Hematopoietic multipotent progenitor cell treated with erythropoietin and hydrocortisone succinate and interleukin-3 and kit ligand, for 15 days (in vitro differentiated cells): ENCODE measurements at regions not wholly inside any gene's neighbourhood (a gene's known extent, or its start where the extent isn't known, plus 50 kb on each side); places are given as distances from the start of the nearest gene placed in this dataset.
"Not testable (repeated sequence)": the region's sequence is repeated elsewhere in the genome, so short reads cannot be mapped to it uniquely, and the experiment has no call there.

Experiments
- DNase-seq: peaks from one replicate; pipeline ENCODE4 v3.0.0-alpha.2; 2015; ENCODE audit warnings: low spot score

DNA sequence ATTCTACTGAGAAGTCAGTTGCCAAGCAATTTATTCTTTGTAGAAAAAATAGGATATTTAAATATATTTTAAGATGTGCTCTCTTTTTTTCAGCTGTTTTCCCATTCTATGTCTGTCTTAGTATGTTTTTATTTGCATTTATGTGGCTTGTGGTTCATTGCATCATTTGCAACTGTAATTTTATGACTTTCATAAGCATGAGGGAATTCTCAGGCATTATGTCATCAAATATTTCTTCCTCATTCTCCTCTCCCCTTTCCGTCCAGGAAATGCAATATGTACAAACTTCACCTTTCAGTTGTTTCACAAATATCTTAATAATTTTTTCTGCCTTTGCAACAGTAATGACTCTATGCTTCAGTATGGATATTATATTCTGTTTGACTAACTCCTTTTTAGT, 560.2 kb upstream of the LRATD1 start:
- DNase-seq = no peak

DNA sequence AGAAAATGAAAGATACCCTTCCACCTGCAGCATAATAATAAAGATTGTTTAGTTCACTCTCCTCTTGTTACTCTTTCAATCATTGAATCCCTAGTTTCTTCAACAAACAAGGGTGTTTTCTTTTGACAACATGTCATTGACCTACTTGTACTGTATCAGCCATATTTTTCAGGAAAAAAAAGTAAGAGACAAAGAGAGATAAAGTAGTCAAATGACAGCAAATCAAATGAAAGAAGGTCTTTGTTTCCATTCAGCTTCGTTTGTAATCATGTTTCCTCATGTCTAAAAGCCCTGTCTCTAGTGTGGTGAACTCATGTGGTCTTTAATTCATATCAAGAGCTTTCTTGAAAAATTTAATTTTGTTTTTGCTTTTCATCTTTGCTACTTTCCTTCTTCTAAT, 557.8 kb upstream of the LRATD1 start:
- DNase-seq = no peak

DNA sequence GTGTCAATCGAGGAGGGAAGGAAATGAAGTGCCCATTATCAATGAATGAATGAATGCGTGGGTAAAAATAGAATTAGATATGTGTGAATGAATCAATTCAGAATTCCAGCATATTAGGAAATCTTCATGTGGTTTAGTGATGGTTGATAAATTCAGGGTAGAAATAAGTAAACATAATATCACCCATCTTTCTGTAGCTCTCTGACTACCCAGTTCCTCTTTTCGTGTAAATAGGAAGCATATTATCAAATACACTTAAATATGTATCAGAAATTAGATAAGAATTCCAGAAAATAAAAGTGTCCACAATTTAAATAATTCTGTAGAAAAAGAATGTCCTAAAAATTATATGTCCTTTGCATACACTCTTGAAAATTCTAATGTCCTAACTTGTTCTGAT, 552.9 kb upstream of the LRATD1 start:
- DNase-seq = no peak

DNA sequence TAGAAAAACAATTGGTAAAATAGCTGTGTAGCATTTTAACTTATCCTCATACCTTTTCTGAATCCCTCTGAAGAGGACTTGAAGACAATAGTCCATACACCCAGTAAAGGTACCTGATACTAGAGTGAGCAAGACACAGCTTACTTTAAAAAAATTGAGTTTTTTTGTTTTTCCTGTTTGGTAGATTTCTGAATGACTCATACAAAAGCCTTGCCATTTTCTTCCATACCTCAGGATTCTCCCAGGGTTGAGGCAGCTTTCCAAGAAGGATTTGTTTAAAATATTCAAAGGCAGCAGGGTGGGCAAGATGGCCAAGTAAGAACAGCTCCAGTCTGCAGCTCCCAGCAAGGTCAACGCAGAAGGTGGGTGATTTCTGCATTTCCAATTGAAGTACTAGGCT, 551.0 kb upstream of the LRATD1 start:
- DNase-seq = no peak

DNA sequence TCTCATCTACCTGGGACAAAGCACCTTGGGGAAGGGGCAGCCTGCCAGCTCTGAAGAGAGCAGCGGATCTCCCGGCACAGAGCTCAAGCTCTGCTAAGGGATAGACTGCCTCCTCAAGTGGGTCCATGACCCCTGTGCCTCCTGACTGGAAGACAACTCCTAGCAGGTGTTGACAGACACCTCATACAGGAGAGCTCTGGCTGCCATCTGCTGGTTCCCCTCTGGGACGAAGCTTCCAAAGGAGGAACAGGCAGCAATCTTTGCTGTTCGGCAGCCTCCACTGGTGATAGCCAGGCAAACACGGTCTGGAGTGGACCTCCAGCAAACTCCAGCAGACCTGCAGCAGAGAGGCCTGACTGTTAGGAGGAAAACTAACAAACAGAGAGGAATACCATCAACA, 549.9 kb upstream of the LRATD1 start:
- DNase-seq = no peak

DNA sequence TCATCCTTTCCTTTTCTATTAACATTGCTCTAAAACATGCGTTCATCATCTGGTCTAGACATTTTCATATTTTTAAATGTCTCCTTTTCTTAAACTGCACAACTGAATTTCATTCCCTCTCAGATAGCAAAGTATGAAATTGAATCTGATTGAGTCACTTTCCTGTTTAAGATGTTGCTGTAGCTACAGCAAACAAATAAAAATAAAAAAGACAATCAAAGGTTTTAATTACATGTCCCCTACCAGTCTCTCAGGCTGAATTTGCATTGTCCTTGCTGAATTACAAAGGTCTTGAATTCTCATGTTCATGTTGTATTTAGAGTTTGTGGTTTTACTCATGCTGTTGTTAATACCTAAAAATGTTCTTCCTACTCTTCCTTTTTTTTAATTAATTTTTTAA, 537.9 kb upstream of the LRATD1 start:
- no peak for DNase-seq

DNA sequence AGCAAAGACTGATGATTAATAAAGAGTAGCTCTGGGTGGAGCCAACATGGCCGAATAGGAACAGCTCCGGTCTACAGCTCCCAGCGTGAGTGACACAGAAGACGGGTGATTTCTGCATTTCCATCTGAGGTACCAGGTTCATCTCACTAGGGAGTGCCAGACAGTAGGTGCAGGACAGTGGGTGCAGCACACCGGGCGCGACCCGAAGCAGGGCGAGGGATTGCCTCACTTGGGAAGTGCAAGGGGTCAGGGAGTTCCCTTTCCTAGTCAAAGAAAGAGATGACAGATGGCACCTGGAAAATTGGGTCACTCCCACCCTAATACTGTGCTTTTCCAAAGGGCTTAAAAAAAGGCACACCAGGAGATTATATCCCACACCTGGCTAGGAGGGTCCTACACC, 533.4 kb upstream of the LRATD1 start:
- DNase-seq = not testable (repeated sequence)

DNA sequence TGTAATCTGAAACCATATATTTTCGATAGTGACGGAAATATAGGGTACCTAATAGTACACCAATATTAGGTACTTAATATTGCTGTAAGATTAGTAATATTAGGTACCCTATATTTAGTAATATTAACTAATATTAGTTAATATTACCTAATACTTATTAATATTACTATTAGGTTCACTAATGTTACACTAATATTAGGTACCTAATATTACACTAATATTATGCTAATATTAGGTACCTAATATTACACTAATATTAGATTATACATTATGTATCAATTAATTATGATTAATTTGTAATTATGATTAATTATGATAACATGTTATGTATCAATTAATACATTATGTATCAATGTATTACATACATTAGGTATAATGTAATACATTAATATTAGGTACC, 518.2 kb upstream of the LRATD1 start:
- DNase-seq = no peak

DNA sequence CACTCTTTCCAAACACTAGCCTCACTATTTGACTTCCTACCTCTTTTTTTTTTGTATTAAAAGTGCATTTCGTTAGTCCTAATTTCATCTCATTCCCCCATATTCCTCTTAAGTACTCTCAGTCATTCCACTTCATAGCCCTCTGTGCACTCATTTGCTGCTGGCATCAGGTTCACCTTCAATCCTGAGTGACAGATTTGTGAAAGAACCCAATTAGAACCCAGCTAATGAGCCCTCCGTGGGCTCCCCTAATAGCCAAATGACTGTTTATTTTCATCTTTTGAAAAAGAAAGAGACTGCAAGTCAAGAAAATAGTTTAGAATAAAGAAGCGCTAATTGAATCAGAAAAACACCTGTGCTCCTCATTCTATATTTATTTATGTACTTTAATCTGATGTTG, 512.1 kb upstream of the LRATD1 start:
- DNase-seq = no peak

DNA sequence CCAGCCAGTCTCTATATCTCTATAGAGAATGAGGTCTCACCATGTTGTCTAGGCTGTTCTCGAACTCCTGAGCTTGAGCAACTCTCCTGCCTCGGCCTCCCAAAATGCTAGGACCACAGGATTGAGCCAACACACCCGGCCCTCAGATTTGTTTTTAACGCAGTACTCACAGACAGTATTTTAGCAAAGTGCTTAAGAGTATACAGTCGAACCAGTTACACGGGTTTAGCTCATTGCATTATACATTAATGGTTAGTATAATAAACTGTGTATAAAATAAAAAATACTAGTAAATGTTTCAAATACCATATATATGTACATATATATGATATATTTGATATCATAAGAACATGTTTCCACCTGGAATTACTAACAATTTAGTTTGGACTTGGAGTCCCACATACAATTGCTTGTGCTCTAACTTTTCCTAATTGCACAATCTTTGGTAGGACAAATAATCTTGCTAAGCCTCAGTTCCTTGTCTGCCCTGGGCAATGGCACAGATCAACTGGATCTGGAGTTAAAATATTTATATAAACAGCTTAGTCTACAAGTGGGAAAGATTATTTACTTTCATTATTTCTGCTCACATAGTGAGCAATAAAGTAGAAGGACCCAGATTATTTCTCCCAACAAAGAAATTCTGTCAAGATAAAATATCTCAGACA, 508.9 kb upstream of the LRATD1 start:
- no peak for DNase-seq

DNA sequence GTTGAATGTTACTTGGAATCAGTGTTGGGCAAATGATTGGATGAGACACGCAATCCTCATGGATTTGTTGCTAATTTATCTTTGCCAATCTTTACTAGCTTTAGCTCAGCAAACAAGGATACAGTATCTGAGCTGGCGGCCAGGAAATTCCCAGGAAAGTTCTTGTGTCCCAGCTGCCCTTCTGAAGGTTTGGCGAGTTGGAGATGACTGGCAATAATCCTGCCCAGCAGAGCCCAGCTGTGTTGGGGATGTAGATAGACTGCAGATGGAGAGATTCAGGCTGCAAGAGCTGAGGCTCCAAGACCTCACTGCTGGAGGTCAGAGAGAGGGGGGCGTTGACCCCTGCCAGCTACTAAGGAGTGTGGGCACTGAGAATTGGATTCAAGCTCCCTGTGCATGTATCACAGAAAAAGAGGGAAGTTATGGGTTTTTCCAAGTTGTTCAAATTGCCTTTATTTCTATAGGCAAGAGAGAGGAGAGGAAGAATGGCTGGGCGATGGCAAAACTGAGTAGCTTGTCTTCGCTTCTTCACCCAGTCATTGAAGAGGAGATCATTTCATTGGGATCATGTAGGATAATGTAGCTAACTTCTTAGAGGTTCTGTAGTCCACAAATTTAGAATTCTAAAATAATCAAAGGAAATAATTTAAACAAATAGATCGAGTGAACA, 506.8 kb upstream of the LRATD1 start:
- no peak for DNase-seq

DNA sequence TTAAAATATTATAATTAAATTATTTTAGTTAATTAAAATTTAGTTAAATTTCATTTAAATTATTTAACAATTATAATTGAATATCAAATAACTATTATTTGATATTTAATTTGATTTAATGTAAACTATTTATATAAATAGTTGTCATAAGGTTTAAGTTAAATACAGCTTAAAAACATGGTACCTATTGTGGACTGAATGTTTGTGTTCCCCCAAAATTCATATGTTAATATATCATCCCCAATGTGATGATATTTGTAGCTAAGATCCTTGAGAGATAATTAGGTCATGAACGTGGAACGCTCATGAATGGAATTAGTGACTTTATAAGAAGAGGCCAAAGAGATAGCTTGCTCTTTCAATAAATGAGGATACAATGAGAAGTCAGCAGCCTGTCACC, 505.7 kb upstream of the LRATD1 start:
- DNase-seq = no peak

DNA sequence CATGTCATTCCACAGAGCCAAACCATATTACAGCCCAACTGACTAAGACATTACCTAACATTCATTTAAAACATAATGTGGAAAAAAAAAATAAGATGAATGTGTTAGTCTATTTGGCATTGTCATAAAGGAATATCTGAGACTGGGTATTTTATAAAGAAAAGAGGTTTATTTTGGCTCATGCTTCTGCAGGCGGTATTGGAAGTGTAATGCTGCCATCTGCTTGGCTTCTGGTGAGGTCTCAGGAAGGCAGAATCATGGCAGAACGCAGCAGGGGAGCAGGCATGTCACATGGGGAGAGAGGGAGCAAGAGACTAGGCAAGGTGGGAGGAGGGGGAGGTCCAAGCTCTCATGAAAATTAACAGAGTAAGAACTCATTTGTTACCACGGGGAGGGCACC, 504.8 kb upstream of the LRATD1 start:
- no peak for DNase-seq

DNA sequence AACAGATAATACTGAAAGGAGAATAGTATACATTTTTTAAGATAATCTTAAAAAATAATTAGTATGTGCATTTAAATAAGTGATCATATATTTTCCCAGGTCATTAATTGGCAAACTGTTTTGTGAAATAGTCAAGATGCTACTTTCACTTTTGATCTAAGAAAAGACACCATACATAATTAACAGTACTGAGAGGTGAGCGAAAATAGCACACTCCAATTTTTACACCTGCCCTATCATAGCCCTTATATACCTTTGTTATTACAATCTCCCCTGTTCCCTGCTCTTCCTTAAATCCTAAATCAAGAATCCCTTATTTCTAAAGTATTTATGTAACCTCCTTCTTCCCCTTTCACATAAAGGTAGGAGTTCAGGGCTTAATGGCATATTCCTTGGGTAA, 500.1 kb upstream of the LRATD1 start:
- no peak for DNase-seq

DNA sequence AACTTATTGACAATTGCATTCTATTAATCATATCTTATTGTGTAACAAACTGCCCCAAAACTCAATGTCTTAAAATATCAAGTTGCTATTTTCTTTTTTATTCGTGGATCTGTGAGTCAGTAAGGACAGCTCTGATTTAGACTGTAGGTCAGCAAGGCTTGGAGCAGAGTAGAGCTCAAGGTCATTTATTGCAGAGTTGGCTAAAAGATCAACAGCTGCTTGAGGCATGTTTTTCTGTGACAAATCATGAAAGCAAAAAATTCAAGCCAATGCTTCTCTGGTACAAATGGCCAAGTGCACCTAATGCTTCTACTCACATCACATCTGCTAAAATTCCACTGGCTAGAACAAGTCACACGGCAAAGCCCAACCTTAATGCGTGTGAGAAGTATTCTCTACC, 497.7 kb upstream of the LRATD1 start:
- DNase-seq = no peak

DNA sequence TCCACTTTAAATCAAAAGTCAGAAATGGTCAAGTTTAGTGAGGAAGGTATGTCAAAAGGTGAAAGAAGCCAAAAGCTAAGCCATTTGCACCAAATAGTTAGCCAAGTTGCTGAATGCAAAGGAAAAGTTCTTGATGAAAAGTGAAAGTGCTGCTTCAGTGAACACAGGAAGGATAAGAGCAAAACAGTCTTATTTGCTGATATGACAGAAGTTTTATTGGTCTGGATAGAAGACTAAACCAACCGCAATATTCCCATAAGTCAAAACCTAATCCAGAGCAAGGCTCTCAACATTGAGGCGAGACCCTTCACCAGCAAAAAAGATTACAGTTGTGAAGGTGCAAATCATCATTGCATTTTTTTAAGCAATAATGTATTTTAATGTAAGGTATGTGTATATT, 496.5 kb upstream of the LRATD1 start:
- no peak for DNase-seq

DNA sequence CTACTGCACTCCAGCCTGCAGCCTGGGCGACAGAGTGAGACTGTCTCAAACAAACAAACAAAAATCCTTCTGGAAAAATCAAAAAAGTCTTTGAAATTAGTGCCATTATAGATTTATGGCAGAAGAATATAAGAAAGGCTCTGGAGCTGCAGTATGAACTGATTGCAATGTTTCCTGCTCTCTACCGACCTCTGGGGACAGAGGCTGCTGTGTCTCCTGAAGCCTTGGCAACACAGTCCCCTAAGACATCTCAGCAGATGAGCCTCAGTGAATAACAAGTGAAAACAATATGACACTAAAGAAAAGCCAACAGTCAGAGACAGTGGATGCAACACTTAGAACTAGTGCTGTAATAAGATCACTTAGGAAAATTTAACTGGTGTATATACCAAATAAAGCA, 494.9 kb upstream of the LRATD1 start:
- no peak for DNase-seq

DNA sequence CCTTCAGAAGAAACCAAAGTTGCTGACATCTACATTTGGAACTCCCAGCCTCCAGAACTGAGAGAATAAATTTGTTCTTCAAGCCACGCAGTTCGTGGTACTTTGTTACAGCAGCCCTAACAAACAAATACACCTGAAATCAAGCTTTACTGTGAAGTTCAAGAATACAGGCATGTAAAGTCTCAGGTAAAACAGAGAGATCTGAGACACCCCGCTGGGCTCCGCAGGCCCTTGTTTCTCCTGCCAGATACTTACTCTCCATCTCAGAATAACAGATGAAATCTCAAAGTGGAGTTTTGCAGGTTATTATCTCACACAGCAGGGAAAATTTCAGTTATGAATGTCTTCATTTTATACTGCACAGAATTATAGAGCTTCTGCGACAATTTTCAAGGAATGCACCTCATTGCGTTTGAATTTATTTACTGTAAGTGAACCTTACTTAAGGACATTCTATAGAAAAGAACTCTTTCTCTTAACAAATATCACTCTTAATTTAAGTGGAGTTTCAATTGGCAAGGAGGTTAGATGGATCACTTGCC, 492.4 kb upstream of the LRATD1 start:
- no peak for DNase-seq

DNA sequence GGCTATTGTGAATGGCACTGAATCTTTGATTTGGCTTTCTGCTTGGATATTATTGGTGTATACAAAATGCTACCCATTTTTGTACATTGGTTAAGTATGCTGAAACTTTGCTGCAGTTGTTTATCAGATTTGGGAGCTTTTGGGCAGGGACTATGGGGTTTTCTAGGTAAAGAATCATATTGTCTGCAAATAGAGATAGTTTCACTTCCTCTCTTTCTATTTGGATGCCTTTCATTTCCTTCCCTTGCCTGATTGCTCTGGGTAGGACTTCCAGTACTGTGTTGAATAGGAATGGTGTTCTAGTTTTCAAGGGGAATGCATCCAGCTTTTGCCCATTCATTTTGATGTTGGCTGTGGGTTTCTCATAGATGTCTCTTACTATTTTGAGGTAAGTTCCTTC, 489.1 kb upstream of the LRATD1 start:
- no peak for DNase-seq

DNA sequence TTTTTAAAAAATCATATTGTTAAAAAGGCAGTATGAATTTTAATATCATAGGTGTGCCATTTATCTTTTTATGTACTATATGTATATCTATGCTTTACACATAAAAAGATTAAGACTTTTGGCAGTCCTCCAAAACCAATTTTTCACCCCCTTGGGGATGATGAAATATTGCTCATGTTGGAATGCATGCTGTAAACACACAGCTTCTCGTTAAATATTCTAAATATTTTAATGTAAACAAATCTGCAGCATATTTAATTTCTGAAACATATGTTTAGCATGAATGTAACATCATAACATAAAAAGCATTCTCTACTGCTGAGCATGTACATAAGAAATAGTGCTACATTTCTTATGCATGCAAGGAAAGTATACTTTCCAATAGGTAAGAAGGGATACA, 484.3 kb upstream of the LRATD1 start:
- no peak for DNase-seq

DNA sequence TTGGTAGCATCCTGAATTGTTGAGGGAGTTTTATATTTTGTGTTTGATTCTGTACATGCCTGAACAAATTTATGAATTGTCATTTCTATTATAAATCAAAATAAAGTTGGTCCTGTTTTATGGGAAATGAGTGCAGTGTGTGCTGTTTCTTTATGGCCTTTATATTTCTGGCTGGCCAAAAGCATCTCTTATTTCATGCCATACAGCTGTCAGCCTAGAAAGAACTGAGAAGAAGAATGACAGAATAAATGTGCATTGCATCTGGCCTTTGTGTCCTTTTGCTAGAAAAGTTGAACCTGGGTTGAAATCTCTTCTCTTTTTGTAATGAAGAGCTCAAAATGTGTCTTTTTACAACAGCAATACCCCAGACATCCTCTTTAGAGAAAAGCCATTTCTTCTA, 474.7 kb upstream of the LRATD1 start:
- no peak for DNase-seq

DNA sequence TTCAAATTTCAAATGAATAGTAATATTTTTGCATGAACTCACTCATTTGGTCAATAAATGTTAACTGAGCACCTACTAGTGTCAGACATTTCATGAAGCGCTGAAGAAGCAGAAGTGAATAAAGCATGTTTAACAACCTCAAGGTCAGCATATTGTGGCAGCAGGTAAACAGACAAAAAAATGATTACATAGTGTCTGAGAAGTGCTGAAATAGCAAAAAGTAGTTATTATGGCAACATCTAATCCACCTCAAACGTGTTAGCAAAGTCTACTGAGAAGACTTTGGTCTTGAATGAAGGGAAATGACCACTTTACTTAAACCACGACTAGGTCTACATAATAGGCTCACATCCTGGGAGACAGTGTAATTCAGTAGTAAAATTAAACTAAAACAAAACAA, 452.2 kb upstream of the LRATD1 start:
- DNase-seq = no peak

DNA sequence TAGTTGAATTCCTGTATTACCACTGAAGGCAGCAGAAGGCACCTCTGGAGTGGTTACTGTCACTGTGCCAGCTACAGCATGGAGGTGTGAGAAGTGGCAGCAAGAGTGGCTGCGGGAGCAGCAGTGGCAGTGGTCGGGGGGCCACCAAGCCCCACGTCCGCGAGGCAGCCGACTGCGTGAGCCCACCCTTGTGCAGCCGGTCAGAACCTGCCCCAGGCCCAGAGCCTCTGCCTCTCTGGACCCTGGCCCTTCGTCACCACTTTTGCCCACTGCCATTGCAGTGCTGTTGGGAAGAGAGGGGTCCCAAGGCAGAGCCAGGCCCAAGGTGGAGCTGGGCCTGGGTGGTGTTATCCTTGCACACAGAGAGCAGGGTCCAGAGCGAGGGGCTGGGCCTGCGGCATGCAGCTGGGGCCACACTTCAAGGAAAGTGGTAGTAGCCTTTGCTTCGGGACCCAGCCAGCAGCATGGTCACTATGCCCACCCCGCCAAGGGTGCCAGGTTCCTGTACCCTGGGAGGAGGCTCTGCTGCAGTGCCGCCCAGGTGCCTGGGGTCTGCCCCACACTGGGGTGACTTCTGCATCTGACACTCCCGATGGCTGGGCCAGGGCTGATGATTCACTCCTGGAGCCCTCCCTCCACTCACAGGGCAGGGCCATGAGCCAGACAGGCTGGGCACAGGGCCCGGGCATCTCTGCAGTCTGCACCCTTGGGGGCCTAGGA, 450.1 kb upstream of the LRATD1 start:
- no peak for DNase-seq
